Embryonic facial prominence (tissue), 1 donor: ENCODE measurements at regions not wholly inside any gene's neighbourhood (a gene's known extent, or its start where the extent isn't known, plus 50 kb on each side); places are given as distances from the start of the nearest gene placed in this dataset.

Source experiments
- DNase-seq: peaks from one replicate; pipeline ENCODE4 v3.0.0-alpha.2; 2016; ENCODE audit errors: extremely low spot score

DNA sequence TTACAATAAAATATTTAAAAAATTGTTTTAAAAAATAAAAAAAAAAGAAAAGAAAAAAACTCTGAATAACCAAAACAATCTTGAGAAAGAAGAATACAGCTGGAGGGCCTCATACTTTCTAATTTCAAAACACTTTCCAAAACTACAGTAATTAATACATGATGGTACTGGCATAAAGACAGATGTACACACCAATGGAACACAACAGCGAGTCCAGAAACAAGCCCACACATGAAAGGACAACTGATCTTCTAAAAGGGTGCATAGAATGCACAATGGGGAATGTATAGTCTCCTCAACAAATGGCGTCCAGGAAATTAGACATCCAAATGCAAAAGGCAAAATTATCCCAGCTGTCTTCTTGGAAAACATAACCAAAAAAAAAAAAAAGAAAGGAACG, 99.6 kb downstream of the LURAP1L start:
- DNase-seq, result no peak

DNA sequence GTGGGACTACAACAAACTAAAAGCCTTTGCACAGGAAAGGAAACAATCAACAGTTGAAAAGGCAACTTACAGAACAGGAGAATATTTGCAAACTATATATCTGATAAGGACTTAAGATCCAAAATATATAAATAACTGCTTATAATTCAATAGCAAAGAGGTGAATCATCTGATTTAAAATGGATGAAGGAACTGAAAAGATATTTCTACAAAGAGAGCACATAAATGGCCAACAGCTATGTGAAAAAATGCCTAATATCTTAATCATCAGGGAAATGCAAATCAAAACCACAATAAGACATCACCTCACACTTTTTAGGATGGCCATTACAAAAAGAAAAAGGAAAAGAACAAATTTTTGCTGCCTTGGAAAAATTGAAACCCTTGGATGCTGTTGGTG, 100.4 kb downstream of the LURAP1L start:
- DNase-seq, result no peak

DNA sequence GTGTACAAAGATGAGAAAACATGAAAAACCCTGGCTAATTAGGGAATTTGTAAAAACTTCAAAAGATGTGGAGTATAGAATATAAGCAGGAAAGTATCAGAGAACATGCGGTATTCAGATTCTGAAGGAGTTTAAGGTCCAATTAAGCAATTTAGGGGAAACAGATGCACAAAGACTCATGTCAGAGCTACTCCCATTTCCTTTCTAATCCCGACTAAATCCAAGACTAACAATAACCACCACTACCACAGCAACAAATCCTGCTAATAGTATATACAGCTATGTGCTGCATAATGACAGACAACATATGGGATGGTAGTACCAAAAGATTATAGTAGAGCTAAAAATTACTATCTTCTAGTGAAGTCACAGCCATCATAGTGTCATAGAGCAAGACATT, 102.1 kb downstream of the LURAP1L start:
- no peak for DNase-seq

DNA sequence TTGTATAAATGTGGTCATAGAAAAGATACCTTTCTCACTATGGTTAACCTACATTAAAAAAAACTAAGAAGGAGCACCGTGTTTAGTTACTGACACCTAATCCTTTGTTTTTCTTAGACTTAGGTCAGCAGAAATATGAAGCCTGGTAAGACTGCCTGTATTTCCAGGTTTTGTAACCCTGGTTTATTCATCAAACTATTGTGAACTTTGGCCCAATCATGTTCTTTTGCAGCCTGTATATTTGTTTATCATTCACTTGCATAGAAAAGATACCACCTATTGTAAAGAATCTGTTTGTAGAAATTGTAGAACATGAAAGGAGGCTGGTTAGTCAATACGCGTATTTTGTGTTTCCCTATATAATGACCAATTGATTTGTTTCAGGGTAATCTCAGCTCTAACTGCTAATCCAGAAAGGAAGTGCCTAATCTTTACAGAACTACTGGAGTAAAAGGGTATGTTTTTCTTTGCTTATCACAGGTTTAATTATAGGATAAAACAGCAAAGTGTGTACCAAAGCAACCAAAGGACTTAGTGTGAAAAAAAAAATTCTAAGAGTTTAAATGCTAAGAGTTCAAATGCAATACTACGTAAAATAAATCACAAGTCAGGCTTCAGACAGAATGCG, 103.6 kb downstream of the LURAP1L start:
- no peak for DNase-seq

DNA sequence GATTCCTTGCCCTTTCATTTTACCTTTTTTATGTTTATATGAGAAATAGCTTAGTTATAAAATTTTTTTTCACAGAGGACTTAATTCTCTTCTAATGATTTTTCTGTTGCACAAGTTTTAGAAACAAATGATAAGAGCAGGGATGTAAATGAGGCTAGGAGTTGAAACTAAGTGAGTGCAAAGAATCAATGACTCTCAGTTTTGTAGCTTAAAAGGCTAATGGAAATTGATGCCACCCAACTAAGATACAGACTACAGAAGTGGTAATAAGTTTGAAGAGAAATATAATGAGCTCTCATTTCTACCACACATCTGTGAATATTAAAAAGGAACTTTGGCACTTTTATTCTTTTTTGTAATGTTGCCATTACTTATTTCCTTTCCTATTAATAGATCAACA, 105.1 kb downstream of the LURAP1L start:
- DNase-seq, result no peak

DNA sequence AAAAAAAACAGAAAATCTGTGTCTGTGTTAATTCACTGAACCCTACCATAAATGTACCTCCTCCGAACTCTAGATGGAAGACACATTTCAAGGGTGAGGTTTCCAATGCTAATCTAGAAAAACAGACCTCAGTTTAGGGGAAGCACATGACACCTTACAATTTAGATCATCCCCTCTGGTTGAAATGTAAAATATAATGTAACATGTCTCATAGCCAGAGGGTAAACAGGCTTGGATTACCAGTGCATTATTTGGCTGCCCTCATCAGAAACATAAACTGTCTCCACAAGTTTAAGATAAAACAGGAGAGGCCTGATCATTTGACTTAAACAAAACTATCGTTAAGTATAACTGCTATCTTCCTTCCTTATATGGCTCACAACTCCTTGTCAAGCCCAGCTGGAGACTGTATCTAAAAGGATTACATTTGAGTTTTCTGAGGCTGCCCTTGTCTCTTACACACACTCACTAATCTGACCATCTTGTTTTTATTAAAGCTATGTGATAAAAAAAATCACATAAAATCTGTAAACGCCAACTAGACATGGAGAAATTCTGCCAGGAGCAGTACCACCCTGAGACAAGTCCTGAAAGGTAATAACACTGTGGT, 105.7 kb downstream of the LURAP1L start:
- no peak for DNase-seq

DNA sequence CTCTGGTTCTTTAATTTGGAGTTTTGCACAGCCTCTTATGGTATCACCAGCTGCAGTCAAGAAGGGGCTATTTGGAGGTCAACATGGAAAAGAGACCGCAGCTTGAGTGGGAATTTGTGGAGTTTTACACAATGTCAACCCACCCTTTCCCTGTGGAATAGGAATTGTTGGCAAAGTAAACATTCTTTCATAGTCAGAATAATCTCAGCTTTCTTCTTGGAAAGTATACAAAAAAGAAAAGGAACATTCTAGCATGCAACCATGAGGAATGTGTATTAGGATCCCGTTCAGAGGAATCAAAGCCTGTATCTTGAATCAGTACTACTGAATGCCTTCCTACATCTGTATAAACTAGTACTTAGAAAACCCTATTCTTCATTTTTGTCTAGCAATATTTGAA, 107.6 kb downstream of the LURAP1L start:
- peak; percentile 43 for DNase-seq

DNA sequence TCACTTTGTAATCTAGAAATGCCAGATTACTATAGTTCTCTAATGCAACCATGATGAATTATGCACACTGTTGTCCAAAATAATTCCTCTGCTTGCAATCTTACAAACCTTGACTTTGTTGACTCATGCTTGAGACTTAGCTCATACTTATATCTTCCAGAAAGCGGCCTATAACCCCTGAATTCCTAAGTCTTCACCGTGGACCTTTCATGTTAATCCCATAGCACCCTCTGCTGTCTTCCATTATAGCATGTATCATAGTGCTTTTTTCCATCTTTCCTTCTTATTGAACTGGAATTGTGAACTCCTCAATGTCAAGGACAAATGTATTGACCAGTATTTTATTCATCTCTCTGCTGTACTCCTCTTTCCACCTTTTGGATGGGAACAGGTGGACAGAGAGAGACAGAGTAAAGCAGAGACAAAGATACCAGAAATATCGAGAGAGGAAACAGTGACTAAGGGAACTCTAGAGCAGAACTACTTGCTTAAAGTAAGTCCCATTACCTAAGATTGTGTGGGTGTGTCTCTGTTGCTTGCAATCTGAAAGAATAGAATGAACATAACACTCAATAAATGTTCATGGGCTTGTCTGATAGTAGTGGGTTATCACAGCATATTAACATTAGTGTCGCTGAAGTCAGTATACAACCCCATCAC, 110.0 kb downstream of the LURAP1L start:
- no peak for DNase-seq

DNA sequence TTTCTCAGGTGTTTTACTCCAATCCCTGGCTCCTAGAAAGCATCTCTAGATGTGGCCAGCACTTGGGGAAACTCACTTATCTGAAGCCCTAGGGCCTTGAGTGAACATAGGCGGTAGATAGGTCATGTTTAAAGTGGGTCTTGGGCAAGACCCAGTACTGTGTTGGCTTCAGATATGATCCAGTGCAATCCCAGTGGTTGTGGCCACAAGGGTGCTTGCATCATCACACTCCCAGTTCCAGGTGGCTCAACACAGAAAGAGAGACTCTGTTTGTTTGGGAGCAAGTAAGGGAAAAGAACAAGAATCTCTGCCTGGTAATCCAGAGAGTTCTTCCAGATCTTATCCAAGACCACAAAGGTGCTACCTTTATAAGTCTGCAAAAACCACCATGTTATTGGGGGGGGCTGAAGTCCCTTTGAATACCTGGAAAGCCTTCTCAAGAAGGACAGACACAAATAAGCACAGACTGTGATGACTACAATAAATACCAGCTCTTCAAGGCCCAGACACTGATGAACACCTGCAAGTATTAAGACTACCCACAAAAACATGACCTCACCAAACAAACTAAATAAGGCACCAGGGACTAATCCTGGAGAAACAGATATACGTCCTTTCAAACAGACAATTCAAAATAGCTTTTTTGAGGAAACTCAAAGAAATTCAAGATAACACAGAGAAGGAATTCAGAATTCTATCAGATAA, 114.7 kb downstream of the LURAP1L start:
- no peak for DNase-seq

DNA sequence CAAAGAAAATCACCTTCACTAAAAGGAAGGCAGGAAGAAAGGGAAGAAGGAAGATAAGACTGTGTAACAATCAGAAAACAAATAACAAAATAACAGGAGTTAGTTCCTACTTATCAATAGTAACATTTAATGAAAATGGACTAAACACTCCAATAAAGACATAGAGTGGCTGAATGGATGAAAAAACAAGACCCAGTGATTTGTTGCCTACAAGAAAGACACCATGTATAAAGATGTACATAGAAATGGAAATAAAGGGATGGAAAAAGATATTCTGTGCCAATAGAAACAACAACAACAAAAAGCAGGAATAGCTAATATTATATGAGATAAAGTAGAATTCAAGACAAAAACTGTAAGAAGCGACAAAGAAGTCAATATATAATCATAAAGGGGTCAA, 116.8 kb downstream of the LURAP1L start:
- no peak for DNase-seq

DNA sequence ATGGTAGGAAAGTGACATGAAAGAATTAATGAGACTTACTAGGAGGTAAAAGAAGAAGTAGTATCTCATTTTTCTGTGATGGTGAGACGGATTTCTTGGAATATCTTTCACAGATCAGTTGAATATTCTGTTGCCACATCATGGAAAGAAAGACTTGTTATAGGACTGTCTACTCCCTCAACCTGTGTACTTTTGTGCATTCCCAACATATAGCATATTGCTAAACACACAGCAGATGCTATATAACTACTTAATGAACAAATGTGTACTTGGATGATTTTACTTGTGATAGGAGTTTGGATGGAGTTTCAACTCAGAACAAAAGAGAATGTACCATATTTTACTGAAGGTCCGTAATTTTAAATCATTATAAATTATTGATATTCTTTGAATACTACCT, 128.5 kb downstream of the LURAP1L start:
- DNase-seq, result no peak

DNA sequence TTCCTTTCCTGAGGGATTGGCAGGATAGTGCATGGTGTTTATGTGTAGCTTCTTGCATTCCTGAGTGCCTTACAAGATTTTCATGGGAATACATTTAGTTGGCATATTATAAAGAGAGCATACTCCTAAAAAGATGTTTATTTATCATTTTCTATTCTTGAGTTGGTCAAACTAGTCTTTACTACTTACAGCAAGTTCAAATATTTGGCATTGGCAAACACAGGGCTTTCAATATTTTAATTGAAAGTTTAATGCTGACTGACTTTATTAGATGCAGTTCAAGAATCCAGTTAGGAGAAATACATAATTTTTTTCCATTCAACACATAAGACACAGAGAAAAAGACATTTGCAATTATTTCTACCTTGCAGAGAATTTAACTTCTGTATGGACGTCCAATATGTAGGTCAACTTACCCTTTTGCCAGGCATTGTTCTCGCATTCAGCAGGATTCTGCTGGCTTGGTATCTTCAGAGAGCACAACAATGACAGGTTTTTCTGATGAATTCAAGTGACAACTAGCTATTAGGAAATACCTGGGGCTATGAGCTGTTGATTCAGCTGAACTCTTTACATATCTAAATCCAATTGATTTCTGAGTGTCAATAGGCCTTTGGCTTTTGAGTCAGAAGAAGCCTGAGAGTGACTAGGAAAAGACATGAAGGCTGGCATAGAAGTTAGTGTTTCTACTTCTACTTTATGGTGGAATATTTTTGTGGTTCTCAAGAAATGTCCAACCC, 129.6 kb downstream of the LURAP1L start:
- DNase-seq, result no peak

DNA sequence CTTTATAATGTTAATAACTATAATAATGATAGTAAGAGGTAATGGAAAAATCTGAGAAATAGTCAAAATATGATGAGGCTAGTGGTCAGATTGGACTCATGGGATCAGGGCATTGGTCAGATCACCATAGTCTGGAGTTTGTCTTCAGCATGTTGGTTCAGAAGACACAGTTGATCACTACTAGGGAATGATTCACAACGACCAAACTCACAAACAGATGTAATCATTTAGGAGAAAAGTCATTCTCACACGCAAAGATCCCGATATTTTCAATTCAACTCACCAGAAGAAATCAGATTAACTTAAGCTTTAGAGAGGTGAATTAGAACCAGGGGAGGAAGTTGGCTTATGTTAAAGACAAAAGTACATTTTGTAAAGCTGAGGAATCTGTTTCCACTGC, 131.8 kb downstream of the LURAP1L start:
- DNase-seq, result no peak

DNA sequence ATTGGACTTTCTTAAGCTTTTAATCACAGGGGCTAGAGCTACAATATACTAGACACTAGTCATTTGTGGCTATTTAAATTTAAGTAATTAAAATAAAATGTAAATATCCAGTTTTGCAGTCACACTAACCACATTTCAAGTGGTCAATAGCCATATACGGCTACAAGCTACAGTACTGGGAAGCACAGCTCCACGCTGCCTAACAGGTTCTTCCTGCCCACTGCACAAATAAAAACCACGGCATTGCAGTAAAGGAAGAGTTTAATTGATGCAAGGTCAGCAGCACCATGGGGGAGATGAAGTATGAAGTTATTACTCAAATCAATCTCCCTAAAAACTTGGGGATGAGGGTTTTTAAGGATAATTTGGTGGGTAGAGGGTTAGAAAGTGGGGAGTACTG, 134.1 kb downstream of the LURAP1L start:
- no peak for DNase-seq

DNA sequence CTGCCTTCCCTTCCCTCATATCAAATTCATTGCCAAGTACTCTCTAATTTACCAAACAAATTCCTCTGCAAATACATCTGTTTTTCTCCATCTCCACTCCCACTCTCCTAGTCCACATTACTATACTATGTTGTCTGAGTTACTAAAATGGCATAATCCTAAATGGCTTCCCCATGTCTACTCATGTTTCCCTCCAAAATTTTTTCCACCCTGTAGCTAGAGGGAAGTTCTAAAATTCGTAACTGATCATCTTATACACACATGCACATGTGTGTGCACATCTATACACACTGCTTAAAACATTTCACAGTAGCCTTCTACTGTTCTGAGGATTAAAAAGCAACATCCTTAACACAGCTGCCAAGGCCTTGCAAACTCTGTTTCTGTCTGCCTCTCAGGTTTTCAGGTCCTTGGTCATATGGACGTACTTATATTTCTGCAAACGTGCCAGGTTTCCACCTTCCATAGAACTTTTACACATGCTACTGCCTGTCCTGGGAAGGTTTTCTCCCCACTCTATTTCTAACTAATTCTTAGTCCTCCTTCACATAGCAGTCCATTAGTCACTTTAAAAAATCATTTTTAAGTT, 140.6 kb downstream of the LURAP1L start:
- no peak for DNase-seq

DNA sequence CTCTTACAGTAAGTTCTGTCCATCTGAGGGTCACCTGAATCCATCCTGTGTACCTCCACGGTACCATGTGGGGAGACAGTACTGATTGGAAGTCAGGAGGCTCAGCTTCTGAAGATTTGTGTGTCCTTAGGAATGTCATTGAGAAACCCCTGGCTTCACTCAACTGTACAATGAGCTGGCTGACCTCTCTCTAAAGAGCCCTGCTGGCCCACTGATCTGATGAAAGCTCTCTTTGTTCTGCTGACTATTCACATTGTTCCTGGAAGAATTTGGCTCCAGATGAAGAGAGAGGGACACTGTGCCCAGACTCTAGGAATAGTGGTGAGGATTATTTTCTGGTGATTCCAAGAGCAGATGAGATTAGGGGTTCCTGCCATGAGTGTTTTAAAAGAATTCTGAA, 141.2 kb downstream of the LURAP1L start:
- no peak for DNase-seq

DNA sequence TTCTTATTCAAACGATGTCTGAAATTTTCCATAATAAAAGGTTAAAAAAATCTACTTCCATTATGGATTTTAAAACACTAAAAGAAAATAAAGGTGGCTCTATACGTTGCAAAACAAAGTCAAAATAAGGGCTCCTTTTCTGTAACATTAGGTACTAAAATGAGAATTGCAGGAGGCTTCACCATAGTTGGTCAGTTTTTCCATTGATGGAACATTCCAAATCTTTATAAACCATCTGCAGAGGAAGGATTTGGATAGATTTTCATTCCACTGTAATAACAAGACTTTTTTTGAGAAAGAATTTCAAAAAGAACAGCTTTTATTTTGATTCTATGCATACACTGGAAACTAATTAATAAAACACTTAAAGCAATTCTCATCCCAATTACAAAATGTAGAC, 145.6 kb downstream of the LURAP1L start:
- no peak for DNase-seq

DNA sequence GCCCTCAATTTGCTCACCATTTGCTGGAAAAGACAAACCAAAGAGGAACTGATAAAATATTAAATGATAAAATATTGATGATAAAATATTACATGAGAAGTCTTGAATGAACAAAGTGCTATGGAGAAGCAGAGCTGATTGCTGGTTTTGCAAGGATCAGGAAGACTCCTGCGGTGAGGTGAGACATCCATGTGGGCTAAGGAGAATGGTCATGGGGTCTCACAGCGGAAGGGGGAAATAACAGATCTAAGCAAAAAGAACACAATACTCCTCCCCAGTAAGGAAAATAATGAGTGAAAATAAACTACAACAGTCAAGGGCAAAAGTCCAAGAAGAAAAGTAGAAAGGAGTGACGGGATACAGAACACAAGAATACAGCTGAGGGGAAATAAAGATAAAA, 146.8 kb downstream of the LURAP1L start:
- no peak for DNase-seq

DNA sequence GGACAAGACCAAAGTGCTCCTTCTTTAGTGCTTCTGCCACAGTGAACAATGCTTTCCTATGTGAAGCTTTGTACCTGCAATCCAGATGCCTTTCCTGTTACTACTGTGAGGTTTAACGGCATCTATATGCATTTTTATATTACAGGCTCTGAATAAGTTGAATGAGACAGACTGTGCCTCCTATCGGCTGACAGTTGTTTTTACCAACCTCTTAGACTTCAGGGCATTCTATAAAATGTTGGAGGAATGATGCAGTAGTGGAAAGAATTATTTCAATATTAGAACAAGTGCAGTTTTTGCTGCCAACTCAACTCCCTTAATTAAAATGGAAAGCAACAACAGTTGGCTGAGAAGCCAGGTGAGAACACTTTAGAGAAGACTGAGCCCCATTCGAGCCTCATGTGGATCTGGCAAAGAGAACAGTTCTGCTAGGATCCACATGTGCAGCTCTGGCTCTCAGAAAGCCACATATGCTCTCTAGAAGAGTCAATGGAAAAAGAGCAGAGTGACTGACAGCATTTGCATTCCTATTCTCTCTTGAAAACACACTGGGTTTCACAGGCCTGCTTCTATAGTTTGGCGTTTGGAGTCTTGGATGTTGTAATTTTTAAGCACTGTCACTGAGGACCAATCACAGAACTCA, 147.5 kb downstream of the LURAP1L start:
- DNase-seq, result peak; percentile 9

DNA sequence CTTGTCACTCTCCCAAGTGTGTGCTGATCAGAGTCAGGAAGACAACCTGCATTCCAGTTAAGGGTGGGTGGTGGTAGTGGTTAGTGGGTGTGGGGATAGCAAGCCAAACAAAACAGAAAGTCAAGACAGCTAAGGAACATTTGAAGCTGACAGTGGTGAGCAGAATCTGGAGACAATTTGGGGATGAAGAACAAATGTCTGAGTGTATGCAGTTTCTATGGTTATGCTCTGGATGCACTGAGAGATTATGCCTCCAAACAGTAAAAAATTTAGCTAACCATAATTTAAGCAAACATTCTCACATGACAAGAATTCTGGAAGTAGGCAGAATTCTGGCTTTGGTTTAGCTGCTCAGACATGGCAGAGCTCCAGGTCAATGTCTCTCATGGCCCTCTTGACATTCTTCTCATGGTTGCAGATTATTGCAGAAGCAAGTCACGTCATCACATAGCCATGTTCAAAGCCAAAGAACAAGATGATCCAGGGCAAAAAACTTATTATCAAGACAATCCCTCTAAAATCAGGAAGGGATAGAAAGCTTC, 148.7 kb downstream of the LURAP1L start:
- peak; percentile 73 for DNase-seq

DNA sequence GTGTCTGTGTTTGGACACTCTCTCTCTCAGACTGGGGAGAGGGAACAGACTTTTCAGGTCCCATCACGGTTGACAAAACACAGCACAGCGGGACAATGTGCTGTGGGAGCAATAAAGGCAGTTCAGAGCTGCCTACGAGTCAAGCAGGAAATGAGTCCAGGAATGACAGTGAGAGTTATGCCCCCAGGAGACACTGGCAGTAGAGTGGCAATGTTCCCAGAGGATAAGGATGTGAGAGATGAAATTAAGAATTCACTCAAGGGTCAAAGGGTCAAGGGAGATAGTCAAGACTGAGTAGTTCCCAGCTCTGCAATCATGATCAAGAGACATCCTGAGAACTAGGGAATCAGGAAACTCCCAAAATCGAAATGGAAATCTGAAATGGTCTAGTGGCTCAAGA, 156.1 kb downstream of the LURAP1L start:
- DNase-seq, result no peak
